ENCODE measurements at regions not wholly inside any gene's neighbourhood (a gene's known extent, or its start where the extent isn't known, plus 50 kb on each side); places are given as distances from the start of the nearest gene placed in this dataset.
"Not testable (repeated sequence)": the region's sequence is repeated elsewhere in the genome, so short reads cannot be mapped to it uniquely, and the experiment has no call there.

GRCh38 chr2:134052173-134052572 is 201.7 kb upstream of the MGAT5 start:
- Histone ChIP-seq H3K9me2 (ENCODE audit: insufficient read depth, low read length) (no peaks in the 10 kb centered on the region), H3K79me2 (replicated peaks; ENCODE audit: insufficient read depth, low read length) (no peaks in the 10 kb centered on the region), H3F3A (ENCODE audit: insufficient read depth, low read length, poor library complexity, severe bottlenecking) (no peaks in the 10 kb centered on the region), H3K27ac (ENCODE audit: low read length) (no peak overlapping the region), H3K36me3 (ENCODE audit: insufficient read depth, low read length) (no peaks in the 10 kb centered on the region), H3K4me2 (ENCODE audit: low read length) (no peak overlapping the region), H3K4me3 (ENCODE audit: low read length) (no peak overlapping the region), H4K20me1 (ENCODE audit: insufficient read depth) (no peaks in the 10 kb centered on the region), H3K9me3 (ENCODE audit: low read length) (no peaks in the 10 kb centered on the region), H3K9ac (ENCODE audit: low read length) (no peak overlapping the region), H2AFZ (ENCODE audit: low read depth, low read length) (no peak overlapping the region), H3K27me3 (ENCODE audit: insufficient read depth, low read depth, low read length) (no peaks in the 10 kb centered on the region)
- TF ChIP-seq EZH2 (IDR thresholded peaks at IDR 0.05; ENCODE audit: borderline replicate concordance, insufficient read depth, low read length, poor library complexity, severe bottlenecking), result no peak
- no peak for TF ChIP-seq TAF1 (IDR thresholded peaks at IDR 0.05; ENCODE audit: low read depth)
- TF ChIP-seq CTCF (IDR thresholded peaks at IDR 0.05; ENCODE audit: poor library complexity, severe bottlenecking), result no peak
- no peak for TF ChIP-seq SMC3 (conservative IDR thresholded peaks at IDR 0.05; ENCODE audit: poor library complexity)
- no peak for TF ChIP-seq MXI1 (conservative IDR thresholded peaks at IDR 0.05; ENCODE audit: poor library complexity, severe bottlenecking)
- TF ChIP-seq POLR2AphosphoS5 (IDR thresholded peaks at IDR 0.05), result no peak
- TF ChIP-seq REST (IDR thresholded peaks at IDR 0.05; ENCODE audit: borderline replicate concordance), result no peak

GRCh38 chr2:134056173-134056572 is 197.7 kb upstream of the MGAT5 start:
- H3K27ac ChIP-seq (ENCODE audit: low read length), result no peak overlapping the region
- H3K4me3 ChIP-seq (ENCODE audit: low read length), result no peak overlapping the region
- no peak overlapping the region for H2AFZ ChIP-seq (ENCODE audit: low read depth, low read length)
- H3F3A ChIP-seq (ENCODE audit: insufficient read depth, low read length, poor library complexity, severe bottlenecking), result no peaks in the 10 kb centered on the region
- no peaks in the 10 kb centered on the region for H3K9me3 ChIP-seq (ENCODE audit: low read length)
- TF ChIP-seq SMC3 (conservative IDR thresholded peaks at IDR 0.05; ENCODE audit: poor library complexity) (no peak), TAF1 (IDR thresholded peaks at IDR 0.05; ENCODE audit: low read depth) (no peak), POLR2AphosphoS5 (IDR thresholded peaks at IDR 0.05) (no peak), MXI1 (conservative IDR thresholded peaks at IDR 0.05; ENCODE audit: poor library complexity, severe bottlenecking) (no peak), RAD21 (conservative IDR thresholded peaks at IDR 0.05) (no peak), REST (IDR thresholded peaks at IDR 0.05; ENCODE audit: borderline replicate concordance) (no peak), EZH2 (IDR thresholded peaks at IDR 0.05; ENCODE audit: borderline replicate concordance, insufficient read depth, low read length, poor library complexity, severe bottlenecking) (no peak), CTCF (IDR thresholded peaks at IDR 0.05; ENCODE audit: poor library complexity, severe bottlenecking) (no peak), EP300 (conservative IDR thresholded peaks at IDR 0.05; ENCODE audit: poor library complexity, severe bottlenecking) (no peak)
- H3K79me2 ChIP-seq (replicated peaks; ENCODE audit: insufficient read depth, low read length), result no peaks in the 10 kb centered on the region
- H3K36me3 ChIP-seq (ENCODE audit: insufficient read depth, low read length), result no peaks in the 10 kb centered on the region
- H4K20me1 ChIP-seq (ENCODE audit: insufficient read depth), result no peaks in the 10 kb centered on the region
- no peaks in the 10 kb centered on the region for H3K9me2 ChIP-seq (ENCODE audit: insufficient read depth, low read length)
- no peaks in the 10 kb centered on the region for H3K27me3 ChIP-seq (ENCODE audit: insufficient read depth, low read depth, low read length)
- H3K4me2 ChIP-seq (ENCODE audit: low read length), result no peak overlapping the region
- no peak overlapping the region for H3K9ac ChIP-seq (ENCODE audit: low read length)

GRCh38 chr2:134061066-134061465 is 192.8 kb upstream of the MGAT5 start:
- not testable (repeated sequence) for H3K4me3 ChIP-seq (ENCODE audit: low read length); H3K4me2 ChIP-seq (ENCODE audit: low read length); H2AFZ ChIP-seq (ENCODE audit: low read depth, low read length); H3K27me3 ChIP-seq (ENCODE audit: insufficient read depth, low read depth, low read length); H3K9me2 ChIP-seq (ENCODE audit: insufficient read depth, low read length); H4K20me1 ChIP-seq (ENCODE audit: insufficient read depth); H3K9ac ChIP-seq (ENCODE audit: low read length); H3K36me3 ChIP-seq (ENCODE audit: insufficient read depth, low read length); H3K27ac ChIP-seq (ENCODE audit: low read length); H3F3A ChIP-seq (ENCODE audit: insufficient read depth, low read length, poor library complexity, severe bottlenecking); H3K79me2 ChIP-seq (replicated peaks; ENCODE audit: insufficient read depth, low read length); H3K9me3 ChIP-seq (ENCODE audit: low read length)
